ENCODE measurements at regions not wholly inside any gene's neighbourhood (a gene's known extent, or its start where the extent isn't known, plus 50 kb on each side); places are given as distances from the start of the nearest gene placed in this dataset.

- no peak for DNase-seq (ENCODE audit: low read depth, low spot score)
Observed at GRCh38 chr3:178437236-178437635, 99.0 kb upstream of the KCNMB2 start.

- DNase-seq (ENCODE audit: low read depth, low spot score) = no peak
Observed at GRCh38 chr3:178439504-178439903, 96.7 kb upstream of the KCNMB2 start.

- DNase-seq (ENCODE audit: low read depth, low spot score) = no peak
Observed at GRCh38 chr3:178440043-178440442, 96.2 kb upstream of the KCNMB2 start.

- DNase-seq (ENCODE audit: low read depth, low spot score) = no peak
Observed at GRCh38 chr3:178443634-178444033, 92.6 kb upstream of the KCNMB2 start.

- no peak for DNase-seq (ENCODE audit: low read depth, low spot score)
Observed at GRCh38 chr3:178445139-178445538, 91.1 kb upstream of the KCNMB2 start.

- no peak for DNase-seq (ENCODE audit: low read depth, low spot score)
Observed at GRCh38 chr3:178446059-178446458, 90.2 kb upstream of the KCNMB2 start.

GRCh38 chr3:178450476-178450875, 85.8 kb upstream of the KCNMB2 start:
- DNase-seq (ENCODE audit: low read depth, low spot score) = no peak

- DNase-seq (ENCODE audit: low read depth, low spot score) = no peak
Observed at GRCh38 chr3:178451799-178452198, 84.4 kb upstream of the KCNMB2 start.

- DNase-seq (ENCODE audit: low read depth, low spot score) = no peak
Observed at GRCh38 chr3:178454726-178455125, 81.5 kb upstream of the KCNMB2 start.

- no peak for DNase-seq (ENCODE audit: low read depth, low spot score)
Observed at GRCh38 chr3:178455226-178455625, 81.0 kb upstream of the KCNMB2 start.

GRCh38 chr3:178455946-178456345, 80.3 kb upstream of the KCNMB2 start:
- DNase-seq (ENCODE audit: low read depth, low spot score) = no peak

- DNase-seq (ENCODE audit: low read depth, low spot score) = no peak
Observed at GRCh38 chr3:178456621-178457285, 79.5 kb upstream of the KCNMB2 start.

GRCh38 chr3:178457511-178457910, 78.7 kb upstream of the KCNMB2 start:
- no peak for DNase-seq (ENCODE audit: low read depth, low spot score)

- DNase-seq (ENCODE audit: low read depth, low spot score) = no peak
Observed at GRCh38 chr3:178458313-178459037, 77.8 kb upstream of the KCNMB2 start.

- DNase-seq (ENCODE audit: low read depth, low spot score) = no peak
Observed at GRCh38 chr3:178459038-178459410, 77.2 kb upstream of the KCNMB2 start.

- no peak for DNase-seq (ENCODE audit: low read depth, low spot score)
Observed at GRCh38 chr3:178465260-178466180, 70.7 kb upstream of the KCNMB2 start.

GRCh38 chr3:178472941-178473340, 63.3 kb upstream of the KCNMB2 start:
- DNase-seq (ENCODE audit: low read depth, low spot score) = no peak

GRCh38 chr3:178474526-178474925, 61.7 kb upstream of the KCNMB2 start:
- no peak for DNase-seq (ENCODE audit: low read depth, low spot score)

- no peak for DNase-seq (ENCODE audit: low read depth, low spot score)
Observed at GRCh38 chr3:178475062-178475461, 61.2 kb upstream of the KCNMB2 start.

GRCh38 chr3:178476886-178477285, 59.4 kb upstream of the KCNMB2 start:
- DNase-seq (ENCODE audit: low read depth, low spot score) = no peak

- no peak for DNase-seq (ENCODE audit: low read depth, low spot score)
Observed at GRCh38 chr3:178479446-178479845, 56.8 kb upstream of the KCNMB2 start.

GRCh38 chr3:178479860-178480259, 56.4 kb upstream of the KCNMB2 start:
- no peak for DNase-seq (ENCODE audit: low read depth, low spot score)

All from activated CD4-positive, CD25-positive, alpha-beta regulatory T cell treated with anti-CD3 and anti-CD28 coated beads, Interleukin-2, amount 50 U/mL, for 16 hours (primary cell).